Left cardiac atrium (tissue), 4 donors: ENCODE measurements at regions not wholly inside any gene's neighbourhood (a gene's known extent, or its start where the extent isn't known, plus 50 kb on each side); places are given as distances from the start of the nearest gene placed in this dataset.
"Not testable (repeated sequence)": the region's sequence is repeated elsewhere in the genome, so short reads cannot be mapped to it uniquely, and the experiment has no call there.

Source experiments
- ATAC-seq, 2 donors: fragments of 200-7000 bp; cut with Tn5 transposase; one replicate each; pipeline ENCODE4 v1.9.1; 2020; ENCODE audit warnings: mild to moderate bottlenecking in 2 of 2, moderate library complexity in 2 of 2
- DNase-seq: peaks from one replicate; pipeline ENCODE4 v3.0.0-alpha.2; 2020
- intact Hi-C, 2 donors: fragments of 100-400 bp; cut with DNase I; formaldehyde crosslinking; loops; one replicate each; pipeline versions ENCODE4 v1.14.1 to v1.15.1; 2022 to 2023
- donor health status: DM: no; HTN: yes; CAD: no.
- donor health status: DM: no; HTN: yes; CAD: no; lungs with severe emphysema.
- donor health status: DM: yes; HTN: yes; CAD: no.
- donor health status: Dilated cardiomyopathy.

GRCh38 chr17:56727876-56728617 is 105.7 kb downstream of the C17orf67 start:
- intact Hi-C loops: no loop called here
- ATAC-seq (no peak), DNase-seq (no peak)

- ATAC-seq, DNase-seq, intact Hi-C loops: not testable (repeated sequence)
These were observed 102.6 kb downstream of the C17orf67 start for GRCh38 chr17:56731096-56731495.

GRCh38 chr17:56733833-56734232 is 99.9 kb downstream of the C17orf67 start:
- ATAC-seq (no peak), DNase-seq (no peak)
- intact Hi-C loops: no loop called here

- ATAC-seq (no peak), DNase-seq (no peak)
- intact Hi-C loops: no loop called here
These were observed 97.9 kb downstream of the C17orf67 start for GRCh38 chr17:56735842-56736241.

GRCh38 chr17:56737421-56738161 is 96.1 kb downstream of the C17orf67 start:
- intact Hi-C loops: no loop called here

GRCh38 chr17:56739376-56739775 is 94.3 kb downstream of the C17orf67 start:
- DNase-seq (no peak), ATAC-seq (no peak)
- intact Hi-C loops: no loop called here

More at GRCh38 chr17:56737421-56738161, 96.1 kb downstream of the C17orf67 start:
- no peak for DNase-seq
- peak in 1 of 2 donors; percentile 26 for ATAC-seq

GRCh38 chr17:56739776-56740175 is 93.9 kb downstream of the C17orf67 start:
- intact Hi-C loops: no loop called here
- ATAC-seq (no peak), DNase-seq (no peak)

GRCh38 chr17:56740481-56740880 is 93.2 kb downstream of the C17orf67 start:
- ATAC-seq (no peak), DNase-seq (no peak)
- intact Hi-C loops: no loop called here
